DND-41 (cell line): ENCODE measurements at regions not wholly inside any gene's neighbourhood (a gene's known extent, or its start where the extent isn't known, plus 50 kb on each side); places are given as distances from the start of the nearest gene placed in this dataset.

ENCODE experiments used
- ATAC-seq: fragments of 200-7000 bp; cut with Tn5 transposase; 3 replicates; pipeline ENCODE4 v1.9.1; 2021; ENCODE audit warnings: low read depth; ENCODE audit not compliant: insufficient read depth
- DNase-seq: peaks from one replicate; pipeline ENCODE4 v3.0.0-alpha.2; 2020
- H2AFZ ChIP-seq: 2 replicates; pipeline ENCODE4 v1.6.0; 2012; ENCODE audit warnings: low read depth, low read length
- H3K27ac ChIP-seq: 2 replicates; pipeline ENCODE4 v1.5.1; 2012; ENCODE audit warnings: low read length, inconsistent platforms
- H3K27me3 ChIP-seq: fragments of 200-600 bp; sonication (generic); 2 replicates; pipeline ENCODE4 v1.6.0; 2012; ENCODE audit warnings: low read length, mild to moderate bottlenecking, inconsistent platforms; ENCODE audit not compliant: insufficient read depth, poor library complexity
- H3K36me3 ChIP-seq: 2 replicates; pipeline ENCODE4 v1.5.1; 2012; ENCODE audit warnings: low read length, inconsistent platforms; ENCODE audit not compliant: insufficient read depth
- H3K4me1 ChIP-seq: 2 replicates; pipeline ENCODE4 v1.5.1; 2012; ENCODE audit warnings: mild to moderate bottlenecking, low read length; ENCODE audit not compliant: insufficient read depth
- H3K4me2 ChIP-seq: 2 replicates; pipeline ENCODE4 v1.6.0; 2012; ENCODE audit warnings: mild to moderate bottlenecking, moderate library complexity, low read length, inconsistent platforms; ENCODE audit not compliant: insufficient read depth
- H3K4me3 ChIP-seq, 2 experiments: fragments of 200-600 bp in 1 of 2; shearing (Covaris generic) in 1 of 2; 2 replicates each; pipeline ENCODE4 v1.5.1; 2012 to 2016; ENCODE audit warnings: inconsistent platforms in 2 of 2, low read length in 2 of 2, mild to moderate bottlenecking in 2 of 2, low read depth in 1 of 2, moderate library complexity in 1 of 2
- H3K79me2 ChIP-seq: 2 replicates; pipeline ENCODE4 v1.6.0; 2012; ENCODE audit warnings: low read length, inconsistent platforms; ENCODE audit not compliant: insufficient read depth
- H3K9ac ChIP-seq: 2 replicates; pipeline ENCODE4 v1.6.0; 2012; ENCODE audit warnings: low read depth, mild to moderate bottlenecking, inconsistent platforms, low read length, moderate library complexity
- H3K9me3 ChIP-seq: 2 replicates; pipeline ENCODE4 v1.5.1; 2012; ENCODE audit warnings: low read length, moderate library complexity, mild to moderate bottlenecking, inconsistent platforms; ENCODE audit not compliant: insufficient read depth, severe bottlenecking
- H4K20me1 ChIP-seq: 2 replicates; pipeline ENCODE4 v1.6.0; 2012; ENCODE audit warnings: low read length; ENCODE audit not compliant: insufficient read depth
- EZH2 ChIP-seq: IDR thresholded peaks from 3 replicates; pipeline ENCODE4 v1.6.1; 2012; ENCODE audit warnings: borderline replicate concordance, low read depth, mild to moderate bottlenecking, moderate library complexity, low read length, inconsistent platforms; ENCODE audit not compliant: severe bottlenecking
- TF ChIP-seq, protein P1 (sequence below): IDR thresholded peaks from 2 replicates; pipeline ENCODE4 v1.5.1; 2012; ENCODE audit warnings: borderline replicate concordance, low read length, moderate library complexity, mild to moderate bottlenecking; ENCODE audit not compliant: poor library complexity, severe bottlenecking; ENCODE audit errors: extremely low read depth

DNA sequence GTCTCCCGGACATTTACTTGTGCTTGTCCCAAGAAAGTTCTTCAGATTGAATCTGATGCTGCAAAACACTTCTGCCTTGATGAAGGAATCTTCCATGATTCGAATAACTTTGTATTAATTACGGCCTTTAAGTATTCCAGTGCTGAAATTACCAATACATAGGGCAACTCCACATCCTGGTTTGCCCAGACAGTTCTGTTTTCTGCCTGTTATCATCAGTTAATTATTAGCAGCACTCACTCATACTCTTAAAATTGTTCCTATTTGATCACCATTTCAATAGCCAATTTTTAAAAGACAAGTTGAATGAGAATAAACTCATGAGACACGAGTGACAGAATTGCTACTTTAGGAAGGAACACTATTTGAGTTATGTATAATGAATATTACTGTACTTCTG, 620.7 kb upstream of the ZEB2 start:
- TF ChIP-seq, protein P1, sequence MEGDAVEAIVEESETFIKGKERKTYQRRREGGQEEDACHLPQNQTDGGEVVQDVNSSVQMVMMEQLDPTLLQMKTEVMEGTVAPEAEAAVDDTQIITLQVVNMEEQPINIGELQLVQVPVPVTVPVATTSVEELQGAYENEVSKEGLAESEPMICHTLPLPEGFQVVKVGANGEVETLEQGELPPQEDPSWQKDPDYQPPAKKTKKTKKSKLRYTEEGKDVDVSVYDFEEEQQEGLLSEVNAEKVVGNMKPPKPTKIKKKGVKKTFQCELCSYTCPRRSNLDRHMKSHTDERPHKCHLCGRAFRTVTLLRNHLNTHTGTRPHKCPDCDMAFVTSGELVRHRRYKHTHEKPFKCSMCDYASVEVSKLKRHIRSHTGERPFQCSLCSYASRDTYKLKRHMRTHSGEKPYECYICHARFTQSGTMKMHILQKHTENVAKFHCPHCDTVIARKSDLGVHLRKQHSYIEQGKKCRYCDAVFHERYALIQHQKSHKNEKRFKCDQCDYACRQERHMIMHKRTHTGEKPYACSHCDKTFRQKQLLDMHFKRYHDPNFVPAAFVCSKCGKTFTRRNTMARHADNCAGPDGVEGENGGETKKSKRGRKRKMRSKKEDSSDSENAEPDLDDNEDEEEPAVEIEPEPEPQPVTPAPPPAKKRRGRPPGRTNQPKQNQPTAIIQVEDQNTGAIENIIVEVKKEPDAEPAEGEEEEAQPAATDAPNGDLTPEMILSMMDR: no peak
- TF ChIP-seq EZH2: no peak
- H3K27me3 ChIP-seq: no peaks in the 10 kb centered on the region
- H2AFZ ChIP-seq: no peak overlapping the region
- no peak for ATAC-seq
- no peaks in the 10 kb centered on the region for H3K79me2 ChIP-seq
- no peak overlapping the region for H3K4me3 ChIP-seq
- no peak for DNase-seq
- H3K9me3 ChIP-seq: no peaks in the 10 kb centered on the region
- no peak overlapping the region for H3K27ac ChIP-seq
- no peak overlapping the region for H3K4me2 ChIP-seq
- H3K4me1 ChIP-seq: no peaks in the 10 kb centered on the region
- no peak overlapping the region for H3K9ac ChIP-seq
- no peaks in the 10 kb centered on the region for H3K36me3 ChIP-seq
- no peaks in the 10 kb centered on the region for H4K20me1 ChIP-seq

DNA sequence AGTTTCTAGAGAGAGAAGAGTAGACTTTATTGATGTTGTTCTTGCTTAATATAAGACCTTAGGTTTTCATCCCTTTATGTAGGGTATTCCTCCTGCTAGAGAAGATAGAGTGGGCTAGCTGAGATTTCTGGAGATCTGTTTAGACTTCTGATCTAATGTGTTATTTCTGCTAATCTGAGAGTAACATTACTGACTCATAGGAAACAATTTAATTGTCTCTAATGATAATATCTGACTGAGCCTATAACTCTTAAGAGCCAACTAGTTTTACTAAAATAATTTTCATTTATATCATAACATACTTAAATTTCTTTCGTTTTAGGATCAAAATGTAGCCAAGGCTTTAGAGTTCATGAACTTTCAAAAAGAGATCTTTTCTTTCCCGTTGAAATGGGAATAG, 618.7 kb upstream of the ZEB2 start:
- no peak overlapping the region for H3K4me3 ChIP-seq
- ATAC-seq: no peak
- H3K27ac ChIP-seq: no peak overlapping the region
- no peak overlapping the region for H3K4me2 ChIP-seq
- no peak overlapping the region for H2AFZ ChIP-seq
- DNase-seq: no peak
- H3K27me3 ChIP-seq: no peaks in the 10 kb centered on the region
- H3K9ac ChIP-seq: no peak overlapping the region
- H3K79me2 ChIP-seq: no peaks in the 10 kb centered on the region
- H3K36me3 ChIP-seq: no peaks in the 10 kb centered on the region
- no peak for TF ChIP-seq EZH2
- TF ChIP-seq, protein P1: no peak
- H3K4me1 ChIP-seq: no peaks in the 10 kb centered on the region
- no peaks in the 10 kb centered on the region for H3K9me3 ChIP-seq
- H4K20me1 ChIP-seq: no peaks in the 10 kb centered on the region

DNA sequence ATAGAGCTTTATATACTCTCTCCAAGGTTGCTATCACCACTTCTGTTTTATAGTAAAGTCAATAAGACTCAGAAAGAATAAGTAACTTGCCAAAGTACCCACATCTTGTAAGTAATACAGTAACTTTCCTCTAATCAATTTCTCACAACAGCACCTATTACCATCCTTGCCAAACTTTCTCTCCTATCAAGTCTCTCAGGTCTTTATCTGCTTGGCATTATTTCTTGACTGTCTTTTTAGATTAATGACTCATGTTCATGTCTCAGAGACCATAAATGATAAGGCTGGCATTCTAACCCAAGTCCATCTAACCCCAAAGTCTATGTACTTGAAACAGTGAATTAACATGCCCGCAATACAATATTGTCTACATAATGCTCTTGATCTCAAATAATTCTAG, 618.0 kb upstream of the ZEB2 start:
- no peaks in the 10 kb centered on the region for H3K27me3 ChIP-seq
- H3K27ac ChIP-seq: no peak overlapping the region
- no peak overlapping the region for H3K4me2 ChIP-seq
- no peak overlapping the region for H3K4me3 ChIP-seq
- TF ChIP-seq EZH2: no peak
- TF ChIP-seq, protein P1: no peak
- no peaks in the 10 kb centered on the region for H4K20me1 ChIP-seq
- no peak overlapping the region for H3K9ac ChIP-seq
- H3K36me3 ChIP-seq: no peaks in the 10 kb centered on the region
- H3K4me1 ChIP-seq: peaks cover 4% of the 10 kb centered on the region; the same call in 1 of the 2 replicates
- no peak overlapping the region for H2AFZ ChIP-seq
- ATAC-seq: no peak
- no peak for DNase-seq
- no peaks in the 10 kb centered on the region for H3K79me2 ChIP-seq
- H3K9me3 ChIP-seq: no peaks in the 10 kb centered on the region

DNA sequence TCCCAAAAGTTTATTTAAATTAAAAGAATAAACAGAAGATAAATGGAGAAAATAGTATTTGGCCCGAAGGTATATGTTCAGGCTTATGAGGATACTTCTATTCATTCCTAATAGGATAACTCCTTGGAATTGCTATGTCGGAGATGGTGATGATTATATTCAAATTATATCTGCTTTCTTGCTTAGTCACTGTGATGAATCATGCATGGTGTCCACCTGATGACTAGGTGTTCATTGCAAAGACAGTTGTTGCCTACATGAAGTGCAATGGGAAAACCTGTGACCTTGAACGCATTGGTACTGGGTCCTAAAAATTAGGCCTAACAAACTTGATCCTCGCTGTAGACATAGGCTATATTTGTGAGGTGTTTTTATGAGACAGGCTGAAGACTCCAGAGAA, 617.3 kb upstream of the ZEB2 start:
- Histone ChIP-seq H3K4me2 (no peak overlapping the region), H2AFZ (no peak overlapping the region), H3K4me1 (peaks cover 11% of the 10 kb centered on the region; the same call in 1 of the 2 replicates), H4K20me1 (no peaks in the 10 kb centered on the region), H3K27me3 (no peaks in the 10 kb centered on the region), H3K79me2 (no peaks in the 10 kb centered on the region), H3K9ac (no peak overlapping the region), H3K9me3 (no peaks in the 10 kb centered on the region), H3K27ac (no peak overlapping the region), H3K4me3 (no peak overlapping the region), H3K36me3 (no peaks in the 10 kb centered on the region)
- TF ChIP-seq, protein P1: no peak
- DNase-seq (no peak), ATAC-seq (no peak)
